ENCODE measurements at regions not wholly inside any gene's neighbourhood (a gene's known extent, or its start where the extent isn't known, plus 50 kb on each side); places are given as distances from the start of the nearest gene placed in this dataset.
"Not testable (repeated sequence)": the region's sequence is repeated elsewhere in the genome, so short reads cannot be mapped to it uniquely, and the experiment has no call there.

- no peak for DNase-seq (ENCODE audit: low spot score)
- H3K9me3 ChIP-seq, result no peaks in the 10 kb centered on the region
- no peak overlapping the region for H3K4me3 ChIP-seq
- TF ChIP-seq CTCF (IDR thresholded peaks at IDR 0.05), result peak; percentile 19 to 71
- H3K36me3 ChIP-seq, result no peaks in the 10 kb centered on the region
- H3K4me1 ChIP-seq, result peaks cover 0 to 10% of the 10 kb centered on the region in 2 donors
- H3K27me3 ChIP-seq, result no peaks in the 10 kb centered on the region
- H3K27ac ChIP-seq, result no peak overlapping the region
These were observed 97.8 kb upstream of the ANK2 start for GRCh38 chr4:112951362-112952312.

DNA sequence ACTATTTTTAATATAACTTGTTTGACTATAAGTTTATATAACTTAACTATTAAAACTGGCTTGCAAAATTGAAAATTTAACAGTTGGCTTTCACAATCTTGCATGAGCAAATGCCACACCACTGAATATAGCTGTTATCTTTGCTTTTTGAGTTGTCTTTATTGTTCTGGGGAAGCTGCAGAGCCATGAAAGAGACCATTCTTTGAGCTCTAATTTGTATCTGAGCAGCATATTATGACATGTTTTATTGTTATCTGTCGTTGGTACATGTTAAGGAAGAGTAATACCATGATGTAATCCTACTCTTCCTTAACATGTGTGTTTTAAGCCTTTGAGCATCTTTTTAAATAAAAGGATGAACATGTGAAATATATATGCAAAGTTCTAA is 97.1 kb upstream of the ANK2 start:
- no peak overlapping the region for H3K27ac ChIP-seq
- TF ChIP-seq CTCF (IDR thresholded peaks at IDR 0.05), result no peak
- no peak for DNase-seq (ENCODE audit: low spot score)

DNA sequence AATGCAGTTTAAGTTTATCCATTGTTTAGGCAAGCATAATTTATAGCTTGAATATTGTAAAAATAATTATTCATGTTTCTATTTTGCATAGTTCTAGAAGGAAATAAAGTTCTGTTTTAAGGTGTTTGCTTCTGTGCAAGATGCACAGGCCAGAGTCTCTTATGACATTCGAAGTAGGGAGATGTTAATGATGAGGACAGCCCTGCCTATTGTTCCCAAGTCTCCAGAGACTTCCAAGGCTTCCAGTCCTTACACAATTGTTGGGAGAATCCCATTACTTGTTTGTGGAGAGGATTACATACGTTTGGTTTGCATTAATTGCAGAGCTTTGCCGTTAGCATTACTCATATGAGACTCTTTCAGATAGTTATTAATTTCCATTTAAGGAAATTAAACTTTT is 96.2 kb upstream of the ANK2 start:
- H3K27me3 ChIP-seq, result no peaks in the 10 kb centered on the region
- no peak overlapping the region for H3K4me3 ChIP-seq
- H3K9me3 ChIP-seq, result no peaks in the 10 kb centered on the region
- peaks cover 0 to 10% of the 10 kb centered on the region in 2 donors for H3K4me1 ChIP-seq
- H3K36me3 ChIP-seq, result no peaks in the 10 kb centered on the region
- no peak for DNase-seq (ENCODE audit: low spot score)
- no peak for TF ChIP-seq CTCF (IDR thresholded peaks at IDR 0.05)
- H3K27ac ChIP-seq, result no peak overlapping the region

More for the DNA sequence above, 97.1 kb upstream of the ANK2 start:
- Histone ChIP-seq H3K36me3 (no peaks in the 10 kb centered on the region), H3K9me3 (no peaks in the 10 kb centered on the region), H3K27me3 (no peaks in the 10 kb centered on the region), H3K4me3 (no peak overlapping the region), H3K4me1 (peaks cover 0 to 10% of the 10 kb centered on the region in 2 donors)

GRCh38 chr4:112954286-112954685 is 95.2 kb upstream of the ANK2 start:
- TF ChIP-seq CTCF (IDR thresholded peaks at IDR 0.05), result no peak
- H3K9me3 ChIP-seq, result no peaks in the 10 kb centered on the region
- H3K4me1 ChIP-seq, result peaks cover 0 to 10% of the 10 kb centered on the region in 2 donors
- H3K4me3 ChIP-seq, result no peak overlapping the region
- no peak for DNase-seq (ENCODE audit: low spot score)
- no peak overlapping the region for H3K27ac ChIP-seq
- H3K27me3 ChIP-seq, result no peaks in the 10 kb centered on the region
- no peaks in the 10 kb centered on the region for H3K36me3 ChIP-seq

DNA sequence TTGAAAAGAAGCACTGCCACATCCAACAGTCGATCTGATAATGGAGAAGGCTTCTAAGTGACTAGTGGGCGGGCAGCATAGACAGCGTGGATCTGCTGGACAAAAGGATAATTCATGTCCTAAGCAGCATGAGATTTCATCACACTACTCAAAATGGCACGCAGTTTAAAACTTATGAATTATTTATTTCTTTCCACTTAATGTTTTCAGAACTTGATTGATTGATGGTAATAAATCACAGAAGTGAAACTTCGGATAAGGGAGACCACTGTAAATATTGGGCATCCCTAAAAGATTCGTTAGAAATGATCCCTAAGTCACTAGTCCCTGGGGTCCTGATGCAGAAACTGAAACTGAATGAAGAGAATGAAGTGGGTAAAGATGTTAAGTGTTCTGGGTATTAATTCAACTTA is 93.0 kb upstream of the ANK2 start:
- no peak for DNase-seq (ENCODE audit: low spot score)
- Histone ChIP-seq H3K36me3 (no peaks in the 10 kb centered on the region), H3K9me3 (no peaks in the 10 kb centered on the region), H3K27ac (no peak overlapping the region), H3K27me3 (no peaks in the 10 kb centered on the region), H3K4me3 (no peak overlapping the region), H3K4me1 (peaks cover 0 to 6% of the 10 kb centered on the region in 2 donors)
- TF ChIP-seq CTCF (IDR thresholded peaks at IDR 0.05), result no peak

GRCh38 chr4:112957764-112958163 is 91.7 kb upstream of the ANK2 start:
- DNase-seq (ENCODE audit: low spot score), result not testable (repeated sequence)

More at GRCh38 chr4:112957764-112958163, 91.7 kb upstream of the ANK2 start:
- H3K4me3 ChIP-seq, H3K36me3 ChIP-seq, H3K9me3 ChIP-seq, H3K27me3 ChIP-seq, H3K27ac ChIP-seq, H3K4me1 ChIP-seq: not testable (repeated sequence)
